ENCODE measurements at regions not wholly inside any gene's neighbourhood (a gene's known extent, or its start where the extent isn't known, plus 50 kb on each side); places are given as distances from the start of the nearest gene placed in this dataset.

DNA sequence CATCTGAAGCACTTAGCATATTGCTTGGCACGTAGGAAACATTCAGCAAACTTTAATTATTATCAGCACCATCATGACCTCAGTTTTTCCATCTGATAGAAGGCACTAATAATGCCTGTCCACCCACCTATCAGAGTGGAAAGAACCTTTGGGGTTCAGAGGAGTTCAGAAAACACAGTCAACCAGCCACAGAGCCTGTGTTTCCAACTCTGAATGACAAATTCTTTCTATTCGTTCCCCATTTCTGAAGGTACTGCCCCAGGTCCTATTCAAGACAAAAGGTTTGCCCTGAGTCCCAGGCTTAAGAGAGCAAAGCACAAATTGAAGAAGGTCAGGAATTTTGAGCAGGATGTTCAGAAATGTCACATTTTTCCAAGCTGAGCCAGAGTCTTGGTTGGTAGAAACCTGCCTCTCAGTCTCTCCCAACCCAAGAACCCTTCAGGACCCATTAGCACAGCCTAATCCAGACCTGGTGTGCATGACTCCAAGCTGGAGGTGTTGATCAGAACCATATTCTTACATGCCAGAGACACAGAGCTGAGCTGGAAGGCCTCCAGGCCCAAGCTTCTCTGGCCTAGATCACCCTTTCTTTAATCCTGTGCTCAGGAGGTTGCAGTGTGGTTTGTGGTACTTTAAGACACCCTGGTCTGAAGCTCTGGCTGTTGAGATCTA is 114.4 kb downstream of the TBX5 start:
- TF ChIP-seq, protein P1, sequence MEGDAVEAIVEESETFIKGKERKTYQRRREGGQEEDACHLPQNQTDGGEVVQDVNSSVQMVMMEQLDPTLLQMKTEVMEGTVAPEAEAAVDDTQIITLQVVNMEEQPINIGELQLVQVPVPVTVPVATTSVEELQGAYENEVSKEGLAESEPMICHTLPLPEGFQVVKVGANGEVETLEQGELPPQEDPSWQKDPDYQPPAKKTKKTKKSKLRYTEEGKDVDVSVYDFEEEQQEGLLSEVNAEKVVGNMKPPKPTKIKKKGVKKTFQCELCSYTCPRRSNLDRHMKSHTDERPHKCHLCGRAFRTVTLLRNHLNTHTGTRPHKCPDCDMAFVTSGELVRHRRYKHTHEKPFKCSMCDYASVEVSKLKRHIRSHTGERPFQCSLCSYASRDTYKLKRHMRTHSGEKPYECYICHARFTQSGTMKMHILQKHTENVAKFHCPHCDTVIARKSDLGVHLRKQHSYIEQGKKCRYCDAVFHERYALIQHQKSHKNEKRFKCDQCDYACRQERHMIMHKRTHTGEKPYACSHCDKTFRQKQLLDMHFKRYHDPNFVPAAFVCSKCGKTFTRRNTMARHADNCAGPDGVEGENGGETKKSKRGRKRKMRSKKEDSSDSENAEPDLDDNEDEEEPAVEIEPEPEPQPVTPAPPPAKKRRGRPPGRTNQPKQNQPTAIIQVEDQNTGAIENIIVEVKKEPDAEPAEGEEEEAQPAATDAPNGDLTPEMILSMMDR (IDR thresholded peaks at IDR 0.05), result no peak
- TF ChIP-seq EZH2 (IDR thresholded peaks at IDR 0.05; ENCODE audit: borderline replicate concordance, insufficient read depth, low read depth, low read length, poor library complexity, severe bottlenecking), result no peak

Data from B cell (primary cell).